ENCODE measurements at regions not wholly inside any gene's neighbourhood (a gene's known extent, or its start where the extent isn't known, plus 50 kb on each side); places are given as distances from the start of the nearest gene placed in this dataset.
"Not testable (repeated sequence)": the region's sequence is repeated elsewhere in the genome, so short reads cannot be mapped to it uniquely, and the experiment has no call there.

GRCh38 chr6:67121115-67121514 is 1414.1 kb upstream of the EYS start:
- no peak overlapping the region for H3K4me3 ChIP-seq (replicated peaks; ENCODE audit: low read depth, low read length)
- DNase-seq (ENCODE audit: low read depth), result no peak
- TF ChIP-seq, protein P1, sequence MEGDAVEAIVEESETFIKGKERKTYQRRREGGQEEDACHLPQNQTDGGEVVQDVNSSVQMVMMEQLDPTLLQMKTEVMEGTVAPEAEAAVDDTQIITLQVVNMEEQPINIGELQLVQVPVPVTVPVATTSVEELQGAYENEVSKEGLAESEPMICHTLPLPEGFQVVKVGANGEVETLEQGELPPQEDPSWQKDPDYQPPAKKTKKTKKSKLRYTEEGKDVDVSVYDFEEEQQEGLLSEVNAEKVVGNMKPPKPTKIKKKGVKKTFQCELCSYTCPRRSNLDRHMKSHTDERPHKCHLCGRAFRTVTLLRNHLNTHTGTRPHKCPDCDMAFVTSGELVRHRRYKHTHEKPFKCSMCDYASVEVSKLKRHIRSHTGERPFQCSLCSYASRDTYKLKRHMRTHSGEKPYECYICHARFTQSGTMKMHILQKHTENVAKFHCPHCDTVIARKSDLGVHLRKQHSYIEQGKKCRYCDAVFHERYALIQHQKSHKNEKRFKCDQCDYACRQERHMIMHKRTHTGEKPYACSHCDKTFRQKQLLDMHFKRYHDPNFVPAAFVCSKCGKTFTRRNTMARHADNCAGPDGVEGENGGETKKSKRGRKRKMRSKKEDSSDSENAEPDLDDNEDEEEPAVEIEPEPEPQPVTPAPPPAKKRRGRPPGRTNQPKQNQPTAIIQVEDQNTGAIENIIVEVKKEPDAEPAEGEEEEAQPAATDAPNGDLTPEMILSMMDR (IDR thresholded peaks at IDR 0.05; ENCODE audit: low read length, missing control alignments), result no peak

- H3K4me3 ChIP-seq (replicated peaks; ENCODE audit: low read depth, low read length), result no peak overlapping the region
- DNase-seq (ENCODE audit: low read depth), result peak; percentile 12
- TF ChIP-seq, protein P1 (IDR thresholded peaks at IDR 0.05; ENCODE audit: low read length, missing control alignments), result no peak
Observed at GRCh38 chr6:67112120-67112519, 1405.1 kb upstream of the EYS start.

DNA sequence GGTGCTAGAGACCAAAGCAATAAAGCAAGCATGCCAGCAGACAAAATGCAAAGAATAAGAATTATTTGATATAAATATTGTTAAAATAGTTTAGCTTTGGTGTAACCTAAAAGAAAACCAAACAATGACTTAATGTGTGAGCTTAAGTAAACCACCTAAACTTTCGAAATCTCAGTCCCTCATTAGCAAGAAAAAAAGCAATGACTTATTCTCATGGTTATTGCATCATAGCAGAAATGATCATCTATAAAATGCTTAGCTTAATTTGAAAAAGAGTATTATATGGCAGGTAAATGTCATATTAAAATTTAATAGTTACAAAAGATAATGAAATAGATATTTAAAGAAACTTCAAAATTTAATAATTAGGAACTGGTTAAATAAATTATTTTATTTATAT is 1395.7 kb upstream of the EYS start:
- TF ChIP-seq, protein P1 (IDR thresholded peaks at IDR 0.05; ENCODE audit: low read length, missing control alignments), result no peak
- H3K4me3 ChIP-seq (replicated peaks; ENCODE audit: low read depth, low read length), result no peak overlapping the region
- no peak for DNase-seq (ENCODE audit: low read depth)

DNA sequence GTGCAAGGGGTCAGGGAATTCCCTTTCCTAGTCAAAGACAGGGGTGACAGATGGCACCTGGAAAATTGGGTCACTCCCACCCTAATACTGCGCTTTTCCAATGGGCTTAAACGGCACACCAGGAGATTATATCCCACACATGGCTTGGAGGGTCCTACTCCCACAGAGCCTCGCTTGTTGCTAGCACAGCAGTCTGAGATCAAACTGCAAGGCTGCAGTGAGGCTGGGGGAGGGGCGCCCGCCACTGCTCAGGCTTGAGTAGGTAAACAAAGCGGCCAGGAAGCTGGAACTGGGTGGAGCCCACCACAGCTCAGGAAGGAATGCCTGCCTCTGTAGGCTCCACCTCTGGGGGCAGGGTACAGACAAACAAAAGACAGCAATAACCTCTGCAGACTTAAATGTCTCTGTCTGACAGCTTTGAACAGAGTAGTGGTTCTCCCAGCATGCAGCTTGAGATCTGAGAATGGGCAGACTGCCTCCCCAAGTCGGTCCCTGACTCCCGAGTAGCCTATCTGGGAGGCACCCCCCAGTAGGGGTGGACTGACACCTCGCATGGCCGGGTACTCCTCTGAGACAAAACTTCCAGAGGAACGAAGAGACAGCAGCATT is 1388.7 kb upstream of the EYS start:
- not testable (repeated sequence) for H3K4me3 ChIP-seq (replicated peaks; ENCODE audit: low read depth, low read length); DNase-seq (ENCODE audit: low read depth)

DNA sequence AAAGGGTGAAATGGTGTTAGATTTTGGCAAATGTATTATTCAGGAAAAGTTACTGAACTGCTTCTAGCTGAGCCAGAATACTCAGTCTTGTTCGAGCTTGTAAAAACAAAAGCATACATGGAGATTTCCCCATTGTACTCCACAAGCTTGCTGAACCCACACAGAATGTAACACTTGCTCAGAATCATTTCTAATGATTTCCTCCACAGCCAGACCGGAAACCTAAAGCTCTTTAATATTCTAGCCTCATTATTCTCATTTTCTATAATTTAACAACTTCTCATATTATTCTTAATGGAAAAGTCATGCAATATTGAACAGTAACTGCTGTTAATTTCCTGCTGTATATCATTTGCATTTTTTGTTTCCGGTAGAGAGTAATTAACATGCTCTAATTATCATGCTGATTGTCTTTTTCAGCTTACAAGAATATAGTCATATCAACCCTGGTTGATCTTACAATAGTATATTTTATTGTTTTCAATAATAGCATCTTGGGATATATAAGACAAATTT is 1387.5 kb upstream of the EYS start:
- DNase-seq (ENCODE audit: low read depth), result no peak
- no peak overlapping the region for H3K4me3 ChIP-seq (replicated peaks; ENCODE audit: low read depth, low read length)
- TF ChIP-seq, protein P1 (IDR thresholded peaks at IDR 0.05; ENCODE audit: low read length, missing control alignments), result no peak

GRCh38 chr6:67073938-67074337 is 1366.9 kb upstream of the EYS start:
- TF ChIP-seq, protein P1 (IDR thresholded peaks at IDR 0.05; ENCODE audit: low read length, missing control alignments), result no peak
- H3K4me3 ChIP-seq (replicated peaks; ENCODE audit: low read depth, low read length), result no peak overlapping the region
- no peak for DNase-seq (ENCODE audit: low read depth)

GRCh38 chr6:67068781-67069180 is 1361.8 kb upstream of the EYS start:
- DNase-seq (ENCODE audit: low read depth), result no peak
- H3K4me3 ChIP-seq (replicated peaks; ENCODE audit: low read depth, low read length), result no peak overlapping the region
- TF ChIP-seq, protein P1 (IDR thresholded peaks at IDR 0.05; ENCODE audit: low read length, missing control alignments), result no peak

All from fibroblast of pulmonary artery (primary cell).